Glomerular visceral epithelial cell (primary cell): ENCODE measurements at regions not wholly inside any gene's neighbourhood (a gene's known extent, or its start where the extent isn't known, plus 50 kb on each side); places are given as distances from the start of the nearest gene placed in this dataset.
"Not testable (repeated sequence)": the region's sequence is repeated elsewhere in the genome, so short reads cannot be mapped to it uniquely, and the experiment has no call there.

Experiments used
- DNase-seq: peaks from one replicate; pipeline ENCODE4 v3.0.0-alpha.2; 2016; ENCODE audit errors: extremely low spot score

DNA sequence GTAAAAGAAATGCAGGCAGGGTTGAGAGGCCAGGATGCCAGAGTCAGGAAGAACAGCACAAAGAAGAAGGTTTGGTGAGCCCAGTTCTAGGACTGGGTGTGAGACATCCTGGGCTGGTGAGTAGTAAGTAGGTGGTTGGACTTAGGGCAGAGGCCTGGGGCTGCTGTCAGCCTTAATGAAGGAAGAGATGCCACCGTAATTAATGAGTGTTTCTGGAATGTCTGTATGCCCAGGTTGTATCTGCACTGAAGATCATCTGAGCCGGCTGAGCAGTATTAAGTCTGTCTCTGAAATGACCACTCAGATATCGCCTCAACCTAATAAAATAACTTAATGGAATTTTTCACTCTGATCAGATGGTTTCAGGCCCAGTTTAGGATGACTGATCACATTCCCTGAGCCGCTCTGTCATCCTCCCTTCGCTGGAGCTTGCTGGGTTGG is 532.9 kb upstream of the IL12A start:
- DNase-seq: peak; percentile 26

DNA sequence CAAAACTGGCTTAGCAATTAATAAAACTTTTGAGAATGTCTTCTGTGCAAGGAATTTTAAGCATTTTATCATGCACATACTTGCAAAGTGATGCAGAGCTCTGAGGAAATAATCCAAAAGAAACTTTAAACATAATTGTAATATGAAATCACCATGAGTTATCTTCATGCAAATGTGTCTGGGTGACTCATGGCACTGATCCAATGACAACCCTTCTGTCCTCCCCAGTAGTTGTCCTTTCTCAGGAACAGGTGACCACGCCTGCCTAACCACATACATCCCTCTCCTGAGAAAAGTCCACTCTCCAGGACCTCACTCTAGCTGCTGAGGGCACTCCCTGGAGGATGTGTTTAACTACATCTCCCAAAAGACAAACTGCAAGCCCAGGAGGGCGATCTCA is 530.6 kb upstream of the IL12A start:
- peak; percentile 97 for DNase-seq

DNA sequence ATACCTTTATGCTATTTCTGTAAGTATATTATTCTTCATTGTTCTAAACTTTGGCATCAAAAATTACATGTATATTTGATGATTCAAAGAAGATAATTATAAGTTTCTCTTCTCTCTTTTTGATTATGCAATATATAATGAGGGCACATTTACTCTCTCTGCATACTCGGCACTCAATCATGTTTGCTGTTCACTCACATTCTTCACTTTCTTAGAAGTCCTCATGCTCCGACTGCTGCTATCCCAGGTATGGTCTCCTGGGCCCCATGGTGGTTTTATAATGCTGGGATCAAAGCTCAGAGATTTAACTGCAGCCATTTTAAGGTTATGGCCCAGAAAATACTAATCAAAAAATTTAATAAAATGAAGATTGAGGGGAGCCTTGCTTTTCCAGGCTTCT is 529.7 kb upstream of the IL12A start:
- DNase-seq: peak; percentile 10

DNA sequence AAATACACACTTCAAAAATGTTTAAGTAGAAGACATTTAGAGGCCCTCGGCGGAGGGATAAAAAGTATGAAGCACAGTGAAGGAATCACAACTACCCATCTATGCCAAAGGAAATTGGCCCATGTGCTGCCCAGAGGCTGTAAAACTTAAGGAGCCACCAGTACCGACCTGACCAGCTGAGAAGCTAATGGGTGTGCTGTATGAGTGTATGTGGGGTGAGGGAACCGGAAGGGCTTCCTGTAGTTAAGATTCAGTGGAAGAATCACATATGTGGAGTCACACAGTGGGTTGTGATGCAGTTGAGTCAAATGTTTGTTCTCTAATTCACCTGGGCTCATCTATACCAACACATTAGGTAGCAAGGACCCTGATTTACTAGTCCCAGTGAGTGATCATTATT is 516.0 kb upstream of the IL12A start:
- no peak for DNase-seq

DNA sequence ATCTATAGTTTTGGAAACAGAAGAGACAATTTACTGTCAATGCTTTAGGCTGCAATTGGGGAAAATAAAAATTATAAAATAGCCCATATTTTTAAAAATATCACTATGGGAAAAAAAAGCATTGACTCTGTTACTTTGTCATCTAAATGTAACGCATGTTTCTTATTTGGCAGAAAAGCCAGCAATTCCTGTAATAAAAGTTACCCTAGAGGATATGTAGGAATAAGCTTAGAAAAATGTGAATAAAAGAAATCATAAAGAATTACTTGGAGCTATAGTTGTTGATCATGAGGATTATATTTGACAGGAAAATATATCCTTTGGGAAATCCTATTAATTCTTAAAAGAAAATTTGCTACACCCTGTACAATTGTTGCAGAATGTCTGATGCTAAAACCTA is 515.4 kb upstream of the IL12A start:
- DNase-seq: no peak

DNA sequence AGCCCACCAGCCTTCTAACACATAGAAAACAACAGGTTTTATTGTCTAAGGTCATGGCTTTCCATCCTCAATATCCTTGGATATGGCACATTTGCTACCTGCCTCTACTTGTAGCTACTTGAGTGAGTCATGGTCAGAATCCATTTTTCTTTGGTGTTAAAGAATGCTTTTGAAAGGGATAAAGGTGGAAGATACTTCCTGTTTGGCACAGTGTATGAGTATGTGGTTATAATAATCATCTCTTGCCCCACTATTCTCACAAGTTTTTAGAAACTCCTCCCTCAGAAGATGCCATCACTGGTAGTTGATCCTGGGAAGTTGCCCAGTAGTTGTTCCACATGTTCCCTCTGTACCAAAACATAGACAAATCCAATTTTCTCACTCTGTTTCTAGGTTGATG is 508.6 kb upstream of the IL12A start:
- peak; percentile 4 for DNase-seq

DNA sequence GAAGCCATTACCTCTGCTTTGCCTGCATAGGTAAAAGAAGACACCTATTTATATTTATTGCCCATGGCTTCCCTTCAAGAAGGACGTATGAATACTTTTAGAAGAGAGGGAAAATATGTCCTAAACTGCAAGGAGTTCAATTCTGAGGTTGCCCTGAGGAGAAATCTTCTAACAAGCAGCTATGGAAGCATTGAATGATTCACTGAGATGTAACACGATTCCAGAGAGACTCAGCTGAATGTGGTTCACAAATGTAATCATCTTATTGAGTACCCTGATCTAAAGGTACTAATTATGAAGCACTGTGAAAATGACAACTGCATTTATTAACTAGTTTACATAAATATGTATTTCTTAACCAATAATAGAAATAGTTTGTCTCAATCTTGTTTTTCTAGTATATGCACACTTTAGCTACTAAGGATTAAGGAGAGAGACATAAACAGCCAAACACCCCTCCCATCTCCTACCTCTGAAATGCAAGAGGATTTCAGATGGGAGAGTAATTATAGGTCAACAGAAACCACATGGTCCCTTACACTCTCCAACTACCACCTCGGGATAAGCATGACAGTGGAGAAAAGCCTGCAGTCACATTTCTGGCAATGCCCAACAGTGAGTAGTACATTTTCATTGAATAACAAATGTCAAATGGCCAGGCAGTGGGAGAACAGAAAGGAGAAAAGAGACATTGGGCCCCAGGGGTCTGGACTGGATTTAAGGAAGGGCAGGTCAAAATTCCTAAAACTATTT is 506.2 kb upstream of the IL12A start:
- DNase-seq: no peak

DNA sequence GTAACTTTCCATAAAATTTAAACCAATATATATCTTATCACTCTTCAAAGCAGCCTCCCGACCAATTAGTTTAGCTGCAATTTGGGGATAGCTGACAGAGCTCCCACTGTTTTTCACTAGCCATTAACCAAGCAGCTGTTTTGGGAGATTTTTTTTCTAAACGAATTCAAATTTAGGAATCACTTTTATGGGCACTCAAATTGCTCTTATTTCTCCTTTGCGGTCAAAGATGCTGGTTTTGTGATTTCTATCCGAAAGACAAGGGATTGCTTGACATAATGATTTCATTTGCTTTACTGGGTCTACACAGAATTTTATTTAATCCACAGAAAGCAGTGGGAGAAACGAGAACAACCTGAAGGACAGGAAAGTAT is 505.7 kb upstream of the IL12A start:
- DNase-seq: no peak

DNA sequence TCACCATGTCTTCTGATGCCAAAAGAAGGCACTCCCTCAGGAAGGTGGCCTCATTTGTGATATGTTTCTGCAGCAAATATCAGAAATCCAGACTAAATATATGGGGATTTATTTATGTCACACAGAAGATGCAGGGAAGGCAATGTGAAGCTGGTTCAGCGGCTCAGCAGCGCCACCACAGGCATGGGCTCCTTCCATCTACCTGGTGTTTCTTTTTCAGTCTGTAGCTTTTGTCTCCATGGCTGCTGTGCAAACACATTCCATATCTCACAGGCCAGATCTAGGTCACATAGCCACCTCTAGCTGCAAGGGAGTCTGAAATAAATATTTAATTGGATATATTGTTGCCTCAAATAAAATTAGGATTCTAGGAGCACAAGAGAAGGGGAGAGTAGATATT is 502.1 kb upstream of the IL12A start:
- DNase-seq: no peak

DNA sequence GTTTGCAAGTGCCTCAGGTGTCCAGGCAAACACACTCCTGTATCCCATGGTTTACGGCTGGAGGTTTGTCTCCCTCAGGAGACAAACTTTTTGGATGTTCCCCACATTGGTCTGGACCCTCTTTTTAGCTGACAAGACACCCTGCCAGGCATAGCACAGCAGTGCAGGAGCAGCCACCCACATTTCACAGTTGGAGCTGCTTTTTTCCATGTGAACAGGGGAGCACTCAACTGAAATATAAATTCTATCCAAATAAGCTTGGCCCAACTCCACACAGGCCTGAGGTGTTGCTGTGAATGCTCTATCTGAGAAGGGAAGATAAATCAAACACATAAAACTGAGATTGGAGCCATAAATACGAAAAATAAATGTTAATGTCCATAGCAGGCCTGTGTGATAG is 501.3 kb upstream of the IL12A start:
- no peak for DNase-seq

DNA sequence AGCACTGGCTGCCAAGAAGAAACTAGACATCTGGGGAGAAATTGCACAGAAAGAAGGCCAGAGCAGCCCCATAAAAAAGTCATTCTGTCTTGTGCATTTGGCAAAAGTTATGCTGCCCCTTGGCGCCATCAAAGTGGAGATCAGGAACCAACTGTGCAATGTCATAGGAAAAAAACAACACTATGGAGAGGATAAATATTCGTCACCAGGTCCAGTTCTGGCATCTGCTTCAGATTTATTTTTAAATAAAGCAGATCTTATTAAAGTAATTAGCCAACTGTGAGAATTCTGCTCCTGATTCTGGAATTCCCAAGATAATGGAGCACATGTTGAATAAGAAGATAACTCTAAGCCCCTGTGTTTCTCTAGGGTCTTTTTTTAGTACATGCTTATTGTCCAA is 500.0 kb upstream of the IL12A start:
- no peak for DNase-seq

DNA sequence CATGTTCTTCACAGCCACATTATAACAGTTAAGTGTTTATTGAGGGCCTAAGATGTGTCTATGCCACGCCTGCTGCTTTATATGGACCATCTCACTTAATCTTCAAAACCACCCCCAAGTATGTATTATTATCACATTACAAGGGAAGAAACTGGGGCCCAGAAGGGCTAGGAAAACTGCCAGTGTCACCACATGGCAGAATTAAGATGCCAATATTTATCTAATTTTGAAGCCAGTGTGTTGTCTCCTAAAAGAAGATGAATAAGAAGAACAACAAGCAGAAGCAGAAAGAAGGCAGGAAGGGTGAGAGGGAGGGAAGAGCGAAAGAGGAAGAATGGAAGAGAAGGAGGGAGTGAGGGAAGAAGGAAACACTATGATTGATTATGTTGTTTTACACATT is 491.3 kb upstream of the IL12A start:
- no peak for DNase-seq

DNA sequence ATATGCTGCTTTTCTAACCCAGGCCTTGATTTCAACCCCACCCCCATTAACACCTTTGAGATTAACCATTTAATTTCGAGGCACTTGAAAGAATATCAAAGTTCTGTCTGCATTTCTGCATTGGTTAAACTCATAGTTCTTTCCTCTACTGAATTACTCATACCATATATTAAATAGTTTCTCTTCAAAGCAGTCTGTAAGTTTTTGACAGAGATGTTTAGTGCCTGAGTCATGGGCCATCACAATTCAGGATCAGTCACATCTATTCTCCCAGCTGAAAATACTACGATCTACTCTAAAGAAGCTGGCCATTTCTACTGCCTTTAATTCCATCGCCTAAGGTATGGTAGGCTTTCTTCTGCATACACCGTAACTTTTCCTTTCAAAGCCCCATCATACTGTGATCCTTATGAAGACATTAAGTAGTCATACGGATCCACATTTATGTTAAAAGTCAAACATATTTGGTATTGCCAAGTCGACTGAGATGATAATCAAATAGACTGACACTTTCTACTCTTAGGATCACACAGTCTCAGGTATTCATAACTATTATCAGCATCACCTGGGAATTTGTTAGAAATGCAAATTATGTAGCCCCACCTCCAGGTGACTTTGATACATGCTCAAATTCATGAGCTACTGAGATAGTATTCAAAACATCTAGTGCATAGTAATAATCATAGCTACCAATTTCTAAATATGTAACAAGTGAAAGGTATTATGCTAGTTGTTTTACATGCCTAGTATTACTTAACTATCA is 489.4 kb upstream of the IL12A start:
- peak; percentile 18 for DNase-seq

DNA sequence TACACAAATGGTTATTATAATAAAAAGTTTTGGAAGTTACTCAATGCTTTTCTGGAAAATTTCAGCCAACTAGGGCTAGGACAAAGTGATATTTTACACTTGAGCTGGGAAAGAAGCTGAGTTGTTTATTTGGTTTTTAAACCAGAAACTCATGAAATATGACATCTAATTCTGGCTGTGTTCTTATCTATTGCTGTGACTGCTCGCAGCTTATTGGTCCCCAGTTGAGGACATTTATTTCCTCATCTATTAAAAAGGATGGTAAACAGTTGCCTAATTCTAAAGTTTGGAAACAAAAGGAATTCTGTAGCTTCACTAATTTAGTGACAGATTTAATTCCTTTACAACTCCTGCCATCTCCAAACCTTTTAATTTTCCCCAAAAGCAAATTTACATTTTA is 487.6 kb upstream of the IL12A start:
- DNase-seq: no peak

DNA sequence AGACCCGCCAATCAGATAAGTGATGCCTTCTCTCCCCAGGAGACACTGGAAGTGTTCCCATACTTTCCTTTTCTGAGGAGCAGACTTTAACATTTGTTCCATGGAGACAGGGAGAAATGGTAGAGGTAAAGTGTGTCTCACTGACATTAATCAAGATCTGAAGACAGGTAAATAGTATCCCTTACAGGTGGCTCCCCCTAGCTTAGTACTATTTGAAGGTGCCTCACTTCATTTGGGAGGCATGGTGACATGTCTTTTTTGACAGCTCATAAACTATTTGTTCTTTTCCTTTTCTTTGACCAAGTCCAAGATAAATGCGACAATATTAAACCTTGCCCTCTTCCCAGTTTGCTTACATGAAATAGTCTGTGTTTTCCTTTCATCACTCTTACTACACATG is 485.6 kb upstream of the IL12A start:
- no peak for DNase-seq

DNA sequence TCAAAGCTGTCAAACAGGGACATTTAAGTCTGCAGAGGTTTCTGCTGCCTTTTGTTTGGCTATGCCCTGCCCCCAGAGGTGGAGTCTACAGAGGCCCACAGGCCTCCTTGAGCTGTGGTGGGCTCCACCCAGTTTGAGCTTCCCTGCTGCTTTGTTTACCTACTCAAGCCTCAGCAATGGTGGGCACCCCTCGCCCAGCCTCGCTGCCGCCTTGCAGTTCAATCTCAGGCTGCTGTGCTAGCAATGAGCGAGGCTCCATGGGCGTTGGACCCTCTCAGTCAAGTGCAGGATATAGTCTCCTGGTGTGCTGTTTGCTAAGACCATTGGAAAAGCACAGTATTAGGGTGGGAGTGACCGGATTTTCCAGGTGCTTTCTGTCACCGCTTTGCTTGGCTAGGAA is 477.6 kb upstream of the IL12A start:
- DNase-seq: not testable (repeated sequence)

DNA sequence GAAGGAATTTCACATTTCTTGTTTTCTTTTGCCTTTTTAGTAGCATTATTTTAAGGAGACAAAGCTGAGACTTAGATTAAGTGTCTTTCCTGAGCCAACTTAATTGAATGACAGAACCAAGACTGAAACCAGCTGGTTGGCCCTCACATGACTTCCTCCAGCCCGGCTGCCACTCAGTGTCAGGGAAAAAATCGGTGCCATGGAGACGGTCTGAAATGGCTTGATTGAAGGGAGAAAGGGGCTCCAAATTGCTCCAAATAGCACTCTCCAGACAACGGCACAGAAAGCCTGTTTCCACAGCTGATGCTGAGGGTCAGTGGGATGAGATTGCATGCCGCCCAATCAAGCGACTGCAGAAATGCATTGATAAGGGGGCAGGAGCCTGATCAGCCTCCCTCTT is 475.2 kb upstream of the IL12A start:
- DNase-seq: no peak

DNA sequence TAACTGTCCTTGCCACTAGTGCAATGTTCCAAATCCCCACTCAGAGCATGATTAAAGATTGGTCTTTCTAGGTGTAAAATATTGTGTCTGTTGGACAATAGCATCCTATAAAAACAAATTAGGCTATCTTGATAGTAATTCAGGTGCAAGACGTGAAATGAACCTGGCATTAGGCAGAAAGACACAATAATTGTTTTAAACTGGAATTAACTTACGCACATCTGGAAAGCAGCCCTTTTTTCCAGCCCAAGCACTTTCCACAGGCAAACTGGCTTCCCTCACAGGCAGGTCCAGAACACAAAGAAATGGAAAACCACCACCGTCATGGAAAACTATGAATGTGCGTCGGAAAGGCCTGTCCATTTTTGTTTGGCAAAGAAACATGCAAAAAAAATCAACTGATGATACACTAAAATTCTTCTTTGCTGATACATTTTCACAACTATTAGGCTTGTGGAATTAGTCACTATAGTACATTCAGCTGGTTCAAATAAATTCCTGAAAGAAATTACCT is 474.7 kb upstream of the IL12A start:
- DNase-seq: no peak

DNA sequence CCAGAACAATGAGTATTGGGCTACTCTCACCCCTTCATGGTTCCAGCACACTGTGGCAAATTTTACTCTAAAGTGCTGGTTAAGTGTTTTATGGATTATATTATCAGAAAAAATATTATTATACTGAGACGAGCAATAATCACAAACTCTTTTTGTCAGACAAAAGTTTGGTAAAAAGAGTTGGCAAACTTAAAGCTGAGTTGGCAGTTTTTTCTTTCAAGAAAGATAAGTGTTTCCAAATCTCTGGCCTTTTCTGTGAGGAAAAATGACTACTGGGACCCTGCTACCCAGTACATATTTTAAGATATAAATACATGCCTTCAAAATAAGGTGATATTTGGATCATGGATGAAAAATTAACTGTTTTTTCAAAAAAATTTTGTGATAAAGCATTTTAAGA is 471.5 kb upstream of the IL12A start:
- DNase-seq: no peak

DNA sequence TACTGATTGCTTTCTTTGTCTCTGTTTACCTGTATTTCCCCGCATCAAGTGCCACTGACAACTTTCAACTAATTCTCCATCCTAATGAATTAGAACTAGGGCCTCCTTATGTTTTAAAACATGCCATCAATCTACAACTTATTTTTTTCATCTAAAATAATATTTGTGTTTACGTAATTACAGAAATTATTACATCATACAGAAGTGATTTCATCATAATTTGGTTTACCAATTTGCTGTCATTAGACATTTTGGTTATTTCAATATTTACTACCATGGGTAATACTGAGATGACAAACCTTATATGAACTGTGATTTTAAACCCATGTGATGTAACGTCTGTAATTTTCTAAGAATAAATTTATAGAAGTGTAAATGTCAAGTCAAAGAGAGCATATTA is 468.0 kb upstream of the IL12A start:
- no peak for DNase-seq

DNA sequence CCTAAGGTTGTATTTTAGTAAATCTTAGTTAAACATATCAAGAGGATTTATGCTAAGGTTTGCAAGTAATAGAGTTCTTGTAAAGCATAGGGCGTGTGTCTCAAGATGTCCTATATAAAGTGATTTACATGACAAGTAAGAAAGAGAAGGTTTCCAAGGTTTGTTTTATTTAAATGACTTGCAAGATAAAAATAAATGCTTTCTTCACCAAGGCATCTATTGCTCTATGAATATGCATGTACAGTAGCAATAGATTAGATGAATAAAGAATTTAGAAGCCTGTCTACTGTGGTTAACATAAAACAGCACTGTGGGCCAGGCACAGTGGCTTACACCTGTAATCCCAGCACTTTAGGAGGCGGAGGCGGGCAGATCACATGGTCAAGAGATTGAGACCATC is 466.4 kb upstream of the IL12A start:
- DNase-seq: no peak

DNA sequence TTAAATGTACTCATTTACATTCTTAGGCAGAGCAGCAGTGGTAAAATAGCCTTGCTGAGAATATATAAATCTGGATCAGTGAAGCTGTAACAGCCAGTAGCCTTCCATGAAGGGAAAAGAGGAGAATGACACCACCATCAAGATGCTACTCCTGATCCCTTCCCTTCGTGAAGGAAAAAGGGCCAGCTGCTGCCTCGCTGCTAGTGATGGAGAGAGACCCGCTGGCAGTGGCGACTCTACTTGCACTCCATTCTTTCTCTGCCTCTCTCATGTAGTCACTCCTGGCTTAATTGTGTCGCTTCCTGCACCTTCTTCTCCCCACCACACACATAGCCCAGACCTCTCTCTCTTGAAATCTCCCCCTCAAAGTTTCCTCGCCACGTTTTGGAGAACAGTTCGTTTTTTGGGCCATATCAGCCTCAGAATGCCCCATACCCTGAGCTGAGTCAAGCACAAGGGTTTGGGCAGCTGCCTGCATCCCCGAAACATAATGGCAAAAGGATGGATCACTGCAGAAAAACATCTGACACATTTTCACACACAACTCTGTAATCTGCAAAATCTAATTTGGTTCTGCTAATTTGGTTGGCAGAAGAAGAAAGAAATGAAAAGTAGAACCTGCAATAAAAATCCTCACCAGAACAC is 460.3 kb upstream of the IL12A start:
- DNase-seq: no peak

DNA sequence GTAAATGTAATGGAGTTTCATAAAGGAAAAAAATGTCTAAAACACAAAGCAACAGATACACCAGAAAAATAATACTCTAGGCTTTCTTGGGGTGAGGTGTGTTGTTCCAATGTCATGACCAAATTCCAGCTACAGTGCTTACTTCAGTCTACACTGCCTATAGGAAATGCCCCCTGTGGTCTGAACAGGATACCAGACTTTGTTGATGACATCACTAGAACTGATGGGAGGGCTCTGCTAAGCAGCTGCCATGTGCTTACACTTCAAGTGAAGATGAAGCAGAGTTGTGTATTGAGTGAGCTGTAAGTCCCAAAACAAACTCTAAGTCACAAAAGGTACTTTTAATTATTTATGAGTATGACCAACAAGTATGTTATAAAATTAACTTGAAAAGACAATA is 456.1 kb upstream of the IL12A start:
- peak; percentile 4 for DNase-seq
